Hypothalamus (tissue), 51 donors: ENCODE measurements at regions not wholly inside any gene's neighbourhood (a gene's known extent, or its start where the extent isn't known, plus 50 kb on each side); places are given as distances from the start of the nearest gene placed in this dataset.

Source experiments
- DNase-seq, 51 donors: peaks; one replicate each; lab custom pipeline; 2025; lab: John Stamatoyannopoulos, UW

DNA sequence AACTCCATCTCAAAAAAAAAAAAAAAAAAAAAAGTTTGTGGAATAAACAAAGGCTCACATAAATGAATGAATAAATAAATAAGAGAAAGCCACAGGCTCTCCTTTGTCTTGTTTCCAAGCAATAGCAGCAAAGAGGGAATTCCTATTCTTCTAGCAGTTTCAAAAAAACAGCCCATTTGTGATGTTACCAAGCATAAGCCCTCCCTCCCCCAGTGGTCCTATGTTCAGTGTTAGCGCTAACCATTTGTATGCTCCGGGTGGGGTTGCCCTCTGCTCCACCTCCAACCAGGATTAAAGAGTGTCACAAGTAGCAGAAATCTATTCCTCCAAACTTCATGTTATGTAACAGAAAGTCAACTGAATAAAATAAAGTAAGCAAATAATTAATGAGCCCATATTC, 1215.0 kb upstream of the TENM4 start:
- DNase-seq: no peak

DNA sequence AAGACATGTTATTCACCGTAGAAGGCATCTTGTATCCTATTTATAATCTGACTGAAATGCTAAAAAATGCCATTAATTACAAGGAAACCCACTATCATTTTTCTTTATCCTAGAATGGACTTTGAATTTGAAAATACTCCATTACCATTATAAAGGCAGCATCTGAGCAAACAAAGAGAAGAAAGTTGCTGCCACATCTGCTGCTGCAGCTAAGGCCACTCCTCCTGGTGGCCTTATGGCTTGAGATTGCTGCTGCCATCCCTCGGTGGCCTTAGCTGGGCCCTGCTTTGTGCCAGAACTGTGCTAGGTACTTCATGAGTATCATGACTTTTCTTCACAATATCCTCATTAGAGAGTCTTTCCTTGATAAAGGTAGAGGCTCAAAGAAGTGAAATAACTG, 1210.1 kb upstream of the TENM4 start:
- no peak for DNase-seq

DNA sequence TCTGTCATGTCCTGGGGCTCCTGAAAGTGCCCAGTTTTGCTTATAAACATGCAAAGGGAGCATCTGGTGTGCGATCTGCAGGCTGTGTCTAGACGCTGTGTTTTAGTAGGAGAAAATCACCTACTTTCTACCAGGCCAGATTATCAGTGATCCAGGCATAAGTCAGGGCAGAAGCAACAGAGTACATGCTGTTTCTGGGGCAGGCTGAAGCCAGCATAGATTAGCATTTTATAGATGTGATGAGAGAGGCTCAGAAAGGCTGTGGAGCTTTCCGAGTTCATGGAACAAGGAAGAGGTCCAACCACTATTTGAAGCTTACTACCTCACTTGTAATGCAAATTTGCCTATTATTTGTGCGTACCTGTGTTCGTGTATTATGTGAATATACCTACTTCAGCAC, 1208.4 kb upstream of the TENM4 start:
- DNase-seq: no peak

DNA sequence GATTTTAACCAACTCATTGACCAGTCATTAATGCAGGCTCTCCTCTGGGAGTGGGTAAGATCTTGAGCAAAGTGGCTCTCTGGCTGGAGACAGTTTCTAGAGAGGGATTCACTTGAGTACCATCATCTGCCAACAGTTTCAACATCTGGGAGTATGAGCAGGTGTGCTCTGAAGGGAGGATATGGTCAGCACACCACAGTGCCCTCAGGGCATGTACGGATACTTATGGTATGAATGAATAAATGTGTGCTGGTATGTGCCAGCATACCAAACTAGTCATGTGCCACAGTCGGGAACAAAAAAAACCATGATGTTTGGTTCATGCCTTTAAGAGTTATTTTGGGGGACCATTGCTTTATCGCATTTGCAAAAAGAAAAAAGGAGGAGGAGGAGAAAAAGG, 1197.5 kb upstream of the TENM4 start:
- no peak for DNase-seq

DNA sequence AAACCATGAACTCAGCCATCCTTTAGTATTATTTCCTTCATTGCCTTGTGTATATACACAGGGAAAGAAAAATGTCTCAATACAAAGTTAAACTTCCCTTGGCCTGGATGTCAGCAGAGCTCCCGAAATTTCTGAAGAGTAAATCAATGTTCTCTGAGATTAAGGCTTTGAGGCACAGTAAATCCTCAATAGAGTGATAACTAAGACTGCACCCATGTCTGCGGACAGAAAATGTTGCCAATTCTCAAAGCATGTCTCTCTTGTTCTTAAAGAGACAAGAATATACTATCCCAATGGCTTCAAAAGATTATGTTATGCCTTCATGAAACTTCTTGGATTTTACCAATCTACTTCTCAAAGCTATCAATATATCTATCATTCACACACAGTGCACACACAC, 1196.7 kb upstream of the TENM4 start:
- no peak for DNase-seq

DNA sequence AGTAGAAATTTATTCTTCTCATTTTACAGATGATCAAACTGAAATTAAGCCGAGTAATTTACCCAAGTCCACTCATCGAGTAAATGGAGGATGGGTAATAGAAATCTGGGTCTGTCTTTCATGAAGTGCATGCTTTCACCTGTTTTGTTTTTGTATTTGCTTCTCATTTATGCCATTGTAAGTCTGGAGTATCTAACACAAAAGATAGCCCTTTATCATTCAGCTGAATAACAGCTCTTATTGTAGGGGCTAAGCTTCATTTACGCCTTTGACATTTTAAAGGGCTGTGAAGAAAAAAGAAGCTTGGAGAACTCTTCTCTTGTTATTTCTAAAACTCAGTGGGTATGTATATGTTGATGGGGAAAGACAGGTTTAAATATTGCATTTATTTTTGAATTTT, 1196.2 kb upstream of the TENM4 start:
- DNase-seq: no peak

DNA sequence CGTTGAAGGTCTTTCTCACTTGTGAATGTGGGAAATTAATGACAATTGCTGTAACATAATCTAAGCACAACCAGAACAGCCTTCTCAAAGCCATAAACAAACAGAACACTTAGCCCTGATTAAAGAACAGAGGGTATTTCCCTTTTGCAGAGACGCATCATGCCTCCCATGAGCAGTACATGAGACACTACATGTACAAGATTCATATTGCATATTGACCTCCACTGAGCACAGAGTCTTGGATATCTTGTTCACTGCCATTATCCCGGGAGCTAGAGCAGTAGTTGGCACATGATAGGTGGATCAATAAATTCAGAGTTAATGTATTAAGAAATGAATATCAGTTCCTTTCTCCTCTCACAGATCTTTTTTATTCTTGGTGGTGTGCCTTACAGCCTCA, 1194.3 kb upstream of the TENM4 start:
- DNase-seq: no peak

GRCh38 chr11:80632691-80633090, 1191.9 kb upstream of the TENM4 start:
- no peak for DNase-seq

DNA sequence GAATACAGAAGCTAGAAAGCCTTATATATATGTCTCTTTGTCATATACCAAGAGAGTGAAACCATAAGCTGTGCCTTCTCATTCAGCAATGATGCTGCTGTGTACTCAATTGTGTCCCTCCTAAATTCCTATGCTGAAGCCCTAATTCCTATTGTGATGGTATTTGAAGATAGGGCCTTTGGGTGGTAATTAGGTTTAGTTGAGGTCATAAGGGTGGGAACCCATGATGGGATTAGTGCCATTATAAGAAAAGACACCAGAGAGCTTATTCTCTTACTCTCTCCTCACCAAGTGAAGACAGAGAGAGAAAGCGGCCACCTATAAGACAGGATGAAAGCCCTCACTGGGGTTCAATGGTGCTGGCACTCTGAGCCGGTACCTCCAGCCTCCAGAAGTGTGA, 1191.3 kb upstream of the TENM4 start:
- no peak for DNase-seq

DNA sequence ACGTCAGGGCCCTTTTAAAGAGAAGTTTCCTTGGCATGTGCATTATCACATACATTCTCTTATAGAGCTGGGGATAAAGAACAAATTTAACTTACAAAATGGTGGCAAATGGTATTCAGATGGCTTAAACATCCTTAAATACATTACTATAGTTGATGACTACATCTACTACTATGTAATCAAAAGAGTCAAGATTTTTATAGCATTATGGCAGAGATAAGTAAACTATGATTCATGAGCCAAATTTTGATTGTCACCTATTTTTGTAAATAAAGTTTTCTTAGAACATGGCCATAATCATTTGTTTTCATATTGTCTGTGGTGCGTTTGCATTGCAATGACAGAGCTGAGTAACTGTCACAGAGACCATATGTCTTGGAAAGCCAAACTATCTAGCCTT, 1188.6 kb upstream of the TENM4 start:
- DNase-seq: no peak

DNA sequence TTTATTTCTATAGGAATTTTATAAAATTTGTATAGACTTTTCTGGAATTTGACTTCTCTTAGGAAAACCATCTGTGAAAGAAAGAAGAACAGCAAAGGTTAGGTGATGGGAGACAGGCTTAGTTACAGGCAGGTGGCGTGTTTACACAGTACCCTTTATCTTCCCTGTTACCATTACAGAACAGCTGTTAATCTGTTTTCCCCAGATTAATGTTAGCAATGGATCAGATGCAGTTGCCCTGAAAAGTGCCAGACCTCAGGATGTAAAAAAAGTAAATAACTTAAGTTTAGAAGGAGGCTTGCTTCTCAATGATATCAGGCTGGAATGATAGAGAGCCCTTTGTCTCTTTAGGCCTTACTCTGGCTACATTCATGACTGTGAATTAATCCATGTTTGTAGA, 1186.5 kb upstream of the TENM4 start:
- DNase-seq: no peak

DNA sequence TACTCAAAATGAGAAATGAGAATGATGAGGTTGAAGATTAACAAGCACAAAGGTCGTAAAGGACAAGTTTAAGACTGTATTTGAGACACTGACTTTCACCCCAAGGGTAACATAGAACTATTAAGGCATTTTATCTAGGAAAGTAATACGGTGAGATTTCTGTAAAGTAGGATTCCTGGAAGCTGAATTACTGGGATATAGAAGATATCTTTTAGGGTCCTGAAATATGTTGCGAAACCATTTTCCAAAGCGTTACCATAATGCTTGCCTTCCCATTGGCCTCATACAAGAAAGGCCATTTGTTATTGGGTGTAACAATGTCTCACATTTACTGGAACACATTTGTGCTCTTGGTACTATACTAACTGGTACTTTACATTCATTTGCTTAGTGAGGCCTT, 1185.9 kb upstream of the TENM4 start:
- no peak for DNase-seq

GRCh38 chr11:80625563-80625962, 1184.7 kb upstream of the TENM4 start:
- DNase-seq: no peak

GRCh38 chr11:80621871-80622270, 1181.0 kb upstream of the TENM4 start:
- no peak for DNase-seq

- DNase-seq: no peak
Observed at GRCh38 chr11:80620867-80621266, 1180.0 kb upstream of the TENM4 start.

DNA sequence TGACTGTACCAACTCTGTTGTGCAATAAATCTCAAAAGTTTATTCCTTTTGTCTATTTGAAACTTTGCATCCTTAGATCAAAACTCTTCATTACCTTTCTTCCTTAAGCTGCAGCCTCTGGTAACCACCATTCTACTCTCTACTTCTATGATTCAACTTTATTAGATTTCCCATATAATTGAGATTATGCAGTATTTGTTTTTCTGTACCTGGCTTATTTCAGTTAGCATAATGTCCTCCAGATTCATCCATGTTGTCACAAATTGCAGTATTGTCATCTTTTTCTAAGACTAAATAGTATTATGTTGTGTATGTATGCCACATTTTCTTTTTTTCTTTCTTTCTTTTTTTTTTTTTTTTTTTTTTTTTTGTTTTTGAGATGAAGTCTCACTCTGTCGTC, 1176.3 kb upstream of the TENM4 start:
- DNase-seq: no peak

DNA sequence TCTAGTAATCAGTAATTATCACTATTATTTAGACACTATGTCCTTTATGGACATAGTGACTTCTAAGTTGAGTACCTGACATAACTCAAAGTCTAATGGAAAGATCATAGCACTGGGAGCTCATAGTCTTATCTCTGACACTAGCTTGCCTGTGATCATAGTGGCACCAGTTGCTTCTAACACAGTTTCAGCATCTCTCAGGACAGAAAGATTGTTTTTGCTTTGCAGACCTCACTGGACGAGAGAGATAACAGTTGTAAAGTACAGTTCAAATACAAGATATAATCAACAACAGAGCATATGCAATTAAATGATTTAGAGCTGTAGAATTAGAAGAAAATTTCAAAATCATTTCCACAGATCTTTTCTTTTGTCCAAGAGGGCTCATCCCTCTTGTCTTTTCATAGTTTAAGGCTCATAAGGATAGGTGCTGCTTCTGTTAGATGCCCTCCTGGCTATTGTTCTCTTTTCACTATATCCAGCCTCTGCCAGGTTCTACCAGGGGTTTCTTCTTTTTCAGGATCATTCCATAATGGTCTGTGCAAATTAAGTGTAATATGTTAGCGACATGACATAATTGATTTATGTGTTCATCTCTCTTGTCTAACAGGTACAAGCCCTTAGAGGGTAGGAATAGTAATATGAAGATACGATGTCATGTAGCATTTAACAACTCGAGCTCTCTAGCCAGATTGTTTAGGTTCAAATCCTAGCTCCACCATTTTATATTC, 1175.4 kb upstream of the TENM4 start:
- DNase-seq: no peak

DNA sequence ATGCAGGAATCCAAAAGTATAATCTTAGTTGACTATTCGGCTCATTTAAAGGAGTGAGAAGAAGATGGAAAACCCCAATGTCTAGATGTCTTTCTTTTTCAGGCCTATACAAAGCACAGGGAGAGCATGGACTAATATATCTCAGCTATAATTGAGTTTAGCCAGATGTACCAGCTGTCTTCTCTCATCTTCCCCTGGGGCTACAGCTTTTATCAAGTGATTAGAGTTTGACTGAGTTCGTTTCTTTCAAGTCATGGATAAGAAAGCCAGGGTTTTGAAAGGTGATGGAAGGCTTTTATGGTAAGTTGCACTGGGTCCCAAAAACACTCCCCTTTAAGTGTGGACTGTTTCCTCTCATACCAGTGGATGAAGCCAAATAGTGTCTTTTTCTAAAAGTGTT, 1172.8 kb upstream of the TENM4 start:
- DNase-seq: no peak

- DNase-seq: no peak
Observed at GRCh38 chr11:80610516-80610915, 1169.7 kb upstream of the TENM4 start.

- DNase-seq: no peak
Observed at GRCh38 chr11:80603472-80603871, 1162.6 kb upstream of the TENM4 start.

DNA sequence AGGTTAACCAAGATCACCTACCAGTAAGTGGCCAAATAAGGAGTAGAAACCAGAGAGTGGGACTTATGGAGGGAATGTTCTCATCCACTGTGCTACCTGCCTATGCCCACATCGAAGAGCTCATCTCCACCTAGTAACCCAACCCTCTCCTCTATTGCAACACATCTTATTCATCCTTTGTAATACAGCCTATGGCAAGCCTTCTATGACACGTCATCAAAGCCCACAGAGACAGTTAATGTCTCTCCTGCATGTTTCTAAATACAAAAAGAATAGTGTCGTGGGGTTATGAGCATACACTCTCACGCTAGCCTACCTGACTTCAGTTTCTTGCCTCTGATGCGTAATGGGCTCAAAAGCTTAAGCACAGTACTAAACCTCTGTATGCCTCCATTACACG, 1158.1 kb upstream of the TENM4 start:
- DNase-seq: no peak

- DNase-seq: no peak
Observed at GRCh38 chr11:80596291-80596810, 1155.5 kb upstream of the TENM4 start.

DNA sequence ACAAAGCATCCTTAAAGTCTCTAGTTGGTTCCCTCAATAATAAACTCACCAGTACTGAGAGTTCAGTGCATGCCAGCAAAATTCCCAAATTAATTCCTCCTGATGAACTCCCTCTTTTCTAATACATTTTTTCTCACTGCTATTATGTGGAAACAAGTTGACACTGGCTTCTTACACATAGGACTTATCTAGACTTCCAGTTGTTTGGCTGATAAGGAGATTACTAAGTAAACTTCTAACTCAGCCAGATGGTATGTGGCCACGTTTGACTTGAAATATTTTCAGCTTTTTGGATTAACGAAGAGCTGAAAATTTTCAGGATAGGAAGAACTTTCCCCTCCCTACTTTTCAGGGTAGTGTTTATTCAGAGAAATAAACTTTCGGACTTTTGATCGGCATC, 1154.2 kb upstream of the TENM4 start:
- no peak for DNase-seq
